Tibial nerve (tissue), 4 donors: ENCODE measurements at regions not wholly inside any gene's neighbourhood (a gene's known extent, or its start where the extent isn't known, plus 50 kb on each side); places are given as distances from the start of the nearest gene placed in this dataset.

Source experiments
- EP300 ChIP-seq, 2 donors: sonication (generic); formaldehyde crosslinking; IDR thresholded peaks; one replicate each; pipeline ENCODE4 v1.6.1; 2017; ENCODE audit warnings: antibody characterized with exemption in 2 of 2, mild to moderate bottlenecking in 1 of 2
- POLR2A ChIP-seq, 2 donors: fragments of 450-650 bp; IDR thresholded peaks; one replicate each; pipeline ENCODE4 v1.6.1; 2017; ENCODE audit warnings: antibody characterized with exemption in 2 of 2, mild to moderate bottlenecking in 2 of 2, moderate library complexity in 2 of 2
- TF ChIP-seq, protein P1 (sequence below), 5 experiments: fragments of 200-600 bp in 3 of 5; fragments of 450-650 bp in 2 of 5; sonication (generic) in 3 of 5; IDR thresholded peaks; one replicate each; pipeline ENCODE4 v1.5.1; 2016 to 2019; ENCODE audit warnings: antibody characterized with exemption in 5 of 5, mild to moderate bottlenecking in 3 of 5, moderate library complexity in 2 of 5

DNA sequence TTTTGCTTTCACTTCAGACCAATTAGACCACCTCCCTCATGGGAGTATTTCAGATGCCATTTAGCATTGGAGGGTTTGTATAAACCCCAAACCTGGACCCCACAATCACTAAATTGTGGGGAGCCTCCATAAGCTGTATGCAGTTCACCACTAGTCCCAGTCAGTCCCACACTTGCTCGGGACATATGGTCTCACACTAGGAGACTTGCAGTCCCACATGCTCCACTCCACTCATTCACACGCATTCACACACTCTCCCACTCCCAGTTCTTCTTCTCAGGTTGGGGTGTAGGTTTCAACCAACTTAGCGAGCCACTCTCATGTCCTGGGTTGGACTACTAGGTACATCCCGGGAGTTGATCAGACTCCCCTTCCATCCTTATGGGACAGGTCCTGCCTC, 84.5 kb upstream of the GPR6 start:
- TF ChIP-seq, protein P1, sequence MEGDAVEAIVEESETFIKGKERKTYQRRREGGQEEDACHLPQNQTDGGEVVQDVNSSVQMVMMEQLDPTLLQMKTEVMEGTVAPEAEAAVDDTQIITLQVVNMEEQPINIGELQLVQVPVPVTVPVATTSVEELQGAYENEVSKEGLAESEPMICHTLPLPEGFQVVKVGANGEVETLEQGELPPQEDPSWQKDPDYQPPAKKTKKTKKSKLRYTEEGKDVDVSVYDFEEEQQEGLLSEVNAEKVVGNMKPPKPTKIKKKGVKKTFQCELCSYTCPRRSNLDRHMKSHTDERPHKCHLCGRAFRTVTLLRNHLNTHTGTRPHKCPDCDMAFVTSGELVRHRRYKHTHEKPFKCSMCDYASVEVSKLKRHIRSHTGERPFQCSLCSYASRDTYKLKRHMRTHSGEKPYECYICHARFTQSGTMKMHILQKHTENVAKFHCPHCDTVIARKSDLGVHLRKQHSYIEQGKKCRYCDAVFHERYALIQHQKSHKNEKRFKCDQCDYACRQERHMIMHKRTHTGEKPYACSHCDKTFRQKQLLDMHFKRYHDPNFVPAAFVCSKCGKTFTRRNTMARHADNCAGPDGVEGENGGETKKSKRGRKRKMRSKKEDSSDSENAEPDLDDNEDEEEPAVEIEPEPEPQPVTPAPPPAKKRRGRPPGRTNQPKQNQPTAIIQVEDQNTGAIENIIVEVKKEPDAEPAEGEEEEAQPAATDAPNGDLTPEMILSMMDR (IDR thresholded peaks at IDR 0.05): no peak
- TF ChIP-seq POLR2A (IDR thresholded peaks at IDR 0.05) (no peak), EP300 (IDR thresholded peaks at IDR 0.05) (no peak)
